GM18519 (cell line): ENCODE measurements at regions not wholly inside any gene's neighbourhood (a gene's known extent, or its start where the extent isn't known, plus 50 kb on each side); places are given as distances from the start of the nearest gene placed in this dataset.
"Not testable (repeated sequence)": the region's sequence is repeated elsewhere in the genome, so short reads cannot be mapped to it uniquely, and the experiment has no call there.

Experiments used
- ATAC-seq: cut with Tn5 transposase; IDR thresholded peaks from one replicate; pipeline ENCODE4 v1.9.1; 2021; ENCODE audit warnings: mild to moderate bottlenecking, moderate library complexity; ENCODE audit not compliant: unreplicated experiment, low FRiP score

DNA sequence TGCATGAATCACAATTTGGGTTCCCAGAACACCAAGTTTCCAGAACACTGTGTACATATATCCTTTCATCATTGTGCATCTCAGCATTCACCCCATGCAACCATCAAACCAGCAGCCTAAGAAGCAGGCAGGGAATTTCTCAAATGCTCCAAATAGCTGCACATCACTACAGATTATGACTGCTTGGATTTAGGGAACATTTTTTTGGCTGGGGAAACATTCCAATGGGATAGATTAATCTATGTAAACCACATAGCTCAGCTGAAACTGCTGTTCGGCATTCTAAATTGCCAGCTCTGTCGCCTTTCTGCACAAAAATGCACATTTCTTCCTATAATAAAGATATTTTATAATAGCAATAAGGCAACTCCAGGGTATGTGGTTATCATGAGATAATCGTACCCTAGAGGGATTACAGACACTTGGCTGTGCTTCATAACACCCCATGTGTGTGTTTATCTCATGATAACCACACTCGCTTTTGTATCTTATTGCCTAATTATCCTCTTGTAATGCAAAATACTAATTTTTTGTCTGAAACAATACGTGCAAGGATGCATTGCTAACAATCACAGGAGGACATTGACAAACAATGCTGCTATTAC is 483.7 kb upstream of the DPH6 start:
- no peak for ATAC-seq

DNA sequence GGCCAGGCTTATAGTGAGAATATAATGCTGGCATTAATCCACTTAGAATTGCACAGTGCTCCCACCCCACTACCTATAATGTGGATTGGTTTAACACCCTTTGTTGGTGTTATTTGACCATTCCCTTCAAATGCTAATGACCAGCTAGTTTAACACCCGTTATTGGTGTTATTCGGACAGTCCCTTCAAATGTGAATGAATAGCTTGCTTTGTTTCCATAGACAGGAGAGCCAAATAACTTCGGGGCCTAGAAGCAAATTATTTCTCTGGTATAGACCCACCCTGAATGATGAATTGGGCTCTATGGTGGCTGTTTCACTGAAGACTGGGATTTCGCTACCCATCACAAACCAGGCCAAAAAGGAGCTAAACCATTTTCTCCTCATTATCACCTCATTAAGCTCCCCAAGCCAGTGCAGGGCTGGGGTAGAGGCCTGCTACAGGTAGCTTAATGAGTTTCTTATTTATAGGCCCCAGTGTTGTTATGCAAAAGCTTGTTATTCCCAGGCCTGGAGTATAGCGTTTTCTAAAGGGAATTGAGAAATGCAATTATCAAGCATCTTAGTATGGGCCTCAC is 494.1 kb upstream of the DPH6 start:
- no peak for ATAC-seq

DNA sequence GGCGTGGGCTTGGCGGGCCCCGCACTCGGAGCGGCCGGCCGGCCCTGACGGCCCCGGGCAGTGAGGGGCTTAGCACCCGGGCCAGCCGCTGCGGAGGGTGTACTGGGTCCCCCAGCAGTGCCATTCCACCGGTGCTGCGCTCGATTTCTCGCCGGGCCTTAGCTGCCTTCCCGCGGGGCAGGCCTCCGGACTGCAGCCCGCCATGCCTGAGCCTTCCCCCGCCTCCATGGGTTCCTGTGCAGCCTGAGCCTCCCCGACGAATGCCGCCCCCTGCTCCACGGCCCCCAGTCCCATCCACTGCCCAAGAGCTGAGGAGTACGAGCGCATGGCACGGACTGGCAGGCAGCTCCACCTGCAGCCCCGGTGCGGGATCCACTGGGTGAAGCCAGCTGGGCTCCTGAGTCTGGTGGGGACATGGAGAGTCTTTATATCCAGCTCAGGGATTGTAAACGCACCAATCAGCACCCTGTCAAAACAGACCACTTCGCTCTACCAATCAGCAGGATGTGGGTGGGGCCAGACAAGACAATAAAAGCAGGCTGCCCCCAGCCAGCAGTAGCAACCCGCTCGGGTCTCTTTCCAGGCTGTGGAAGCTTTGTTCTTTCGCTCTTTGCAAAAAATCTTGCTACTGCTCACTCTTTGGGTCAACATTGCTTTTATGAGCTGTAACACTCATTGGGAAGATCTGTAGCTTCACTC is 501.2 kb upstream of the DPH6 start:
- ATAC-seq, result not testable (repeated sequence)

DNA sequence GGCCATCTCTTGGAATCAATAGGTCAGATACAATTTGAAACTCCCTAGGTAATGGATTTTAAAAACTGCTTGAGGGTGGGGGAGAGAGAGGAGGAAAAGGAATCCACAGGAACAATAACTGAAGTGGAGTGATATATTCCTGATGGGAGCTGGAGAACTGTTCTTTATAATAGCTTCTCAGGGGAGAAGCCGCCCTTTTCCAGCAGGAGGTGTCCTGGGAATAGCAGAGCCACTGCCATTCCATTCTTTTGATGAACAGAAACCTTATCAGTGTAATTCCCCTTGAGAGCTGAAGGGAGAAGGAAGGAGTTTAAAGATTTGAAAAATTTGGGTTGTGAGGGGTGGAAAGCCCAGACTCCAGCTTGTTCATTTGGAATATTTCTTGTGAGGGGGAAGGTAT is 504.9 kb upstream of the DPH6 start:
- no peak for ATAC-seq

DNA sequence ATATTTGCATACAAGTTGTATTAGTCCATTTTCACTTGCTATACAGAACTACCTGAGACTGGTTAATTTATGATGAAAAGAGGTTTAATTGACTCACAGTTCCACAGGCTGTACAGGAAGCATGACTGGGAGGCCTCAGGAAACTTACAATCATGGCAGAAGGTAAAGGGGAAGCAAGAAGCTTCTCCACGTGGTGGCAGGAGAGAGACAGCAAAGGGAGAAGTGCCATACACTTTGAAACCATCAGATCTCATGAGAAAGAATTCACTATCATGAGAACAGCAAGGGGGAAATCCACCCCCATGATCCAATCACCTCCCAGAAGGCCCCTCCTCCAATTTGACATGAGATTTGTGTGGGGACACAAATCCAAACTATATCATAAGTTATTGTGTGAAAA is 506.7 kb upstream of the DPH6 start:
- ATAC-seq, result not testable (repeated sequence)

DNA sequence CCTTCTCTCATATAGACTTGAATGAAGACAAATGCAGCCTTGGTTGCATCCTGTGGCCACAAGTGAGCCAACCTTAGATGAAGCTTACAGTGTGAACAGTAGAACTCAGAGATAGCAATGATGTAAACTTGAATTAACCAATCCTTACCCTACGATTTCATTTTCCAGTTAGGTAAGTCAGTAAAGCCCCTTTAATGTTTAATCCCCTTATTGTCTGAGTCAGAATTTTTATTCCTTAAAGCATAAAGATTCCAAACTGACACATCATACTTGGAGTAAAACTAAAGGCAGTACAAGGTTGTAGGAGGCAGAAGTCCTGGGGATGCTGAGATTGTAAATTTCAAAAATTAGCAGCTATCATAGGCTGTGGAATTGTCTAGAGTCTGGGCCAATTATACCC is 507.8 kb upstream of the DPH6 start:
- no peak for ATAC-seq

DNA sequence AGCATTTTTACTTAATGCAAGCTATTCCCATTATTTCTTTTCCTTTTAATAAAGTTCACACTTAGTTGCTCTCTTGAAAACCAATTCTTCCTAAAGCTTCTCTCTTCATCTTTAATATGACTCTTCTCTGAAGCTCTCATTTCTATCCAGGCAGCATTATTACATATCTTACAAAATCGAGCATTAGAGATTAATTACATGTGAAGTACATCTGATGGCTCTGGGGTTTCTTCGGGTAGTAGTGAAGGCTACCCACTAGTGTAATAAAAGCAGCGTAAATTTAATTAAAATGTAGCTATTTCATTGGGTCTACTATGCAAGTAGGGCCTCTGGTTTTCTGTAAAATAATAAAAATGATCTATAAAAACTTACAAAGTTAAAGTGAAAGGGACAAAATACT is 513.6 kb upstream of the DPH6 start:
- ATAC-seq, result no peak

DNA sequence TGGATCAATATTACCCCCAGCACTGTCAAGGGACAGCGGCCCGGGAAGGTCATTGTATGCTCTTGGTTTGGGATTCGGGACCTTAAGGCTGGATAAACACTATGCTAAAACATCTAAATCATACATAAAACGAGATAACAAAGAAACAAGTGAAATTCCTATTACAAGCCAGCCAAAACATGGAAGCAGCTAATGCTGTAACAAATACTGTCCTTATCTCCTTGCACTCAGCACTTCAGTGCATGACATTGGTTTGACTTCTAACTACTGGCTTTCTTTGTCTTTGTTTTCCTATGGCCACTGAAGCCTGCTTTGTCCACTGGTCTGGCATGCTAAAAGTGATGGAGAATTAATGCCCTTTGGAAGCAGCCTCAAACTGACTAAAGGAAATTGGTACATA is 516.4 kb upstream of the DPH6 start:
- no peak for ATAC-seq

DNA sequence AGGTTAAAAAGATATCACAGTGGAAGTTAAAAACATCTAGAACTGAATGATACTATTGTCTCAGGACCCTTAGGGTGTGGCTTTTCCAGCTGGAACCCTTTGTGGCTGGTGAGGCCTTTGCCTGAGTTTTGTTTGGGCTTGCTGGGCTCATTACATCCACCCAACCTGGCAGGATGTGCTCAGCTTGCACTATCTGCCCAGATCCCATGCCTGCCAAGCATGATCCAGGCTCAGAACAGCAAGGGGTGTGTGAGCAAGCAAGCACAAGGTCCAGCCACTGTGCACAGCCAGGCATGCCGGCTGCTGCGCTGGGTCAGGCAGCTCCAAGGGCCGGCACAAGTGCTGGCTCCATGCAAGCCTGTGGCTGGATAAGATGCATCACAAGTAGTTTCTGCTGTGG is 512.7 kb upstream of the CDIN1 start:
- ATAC-seq, result no peak

DNA sequence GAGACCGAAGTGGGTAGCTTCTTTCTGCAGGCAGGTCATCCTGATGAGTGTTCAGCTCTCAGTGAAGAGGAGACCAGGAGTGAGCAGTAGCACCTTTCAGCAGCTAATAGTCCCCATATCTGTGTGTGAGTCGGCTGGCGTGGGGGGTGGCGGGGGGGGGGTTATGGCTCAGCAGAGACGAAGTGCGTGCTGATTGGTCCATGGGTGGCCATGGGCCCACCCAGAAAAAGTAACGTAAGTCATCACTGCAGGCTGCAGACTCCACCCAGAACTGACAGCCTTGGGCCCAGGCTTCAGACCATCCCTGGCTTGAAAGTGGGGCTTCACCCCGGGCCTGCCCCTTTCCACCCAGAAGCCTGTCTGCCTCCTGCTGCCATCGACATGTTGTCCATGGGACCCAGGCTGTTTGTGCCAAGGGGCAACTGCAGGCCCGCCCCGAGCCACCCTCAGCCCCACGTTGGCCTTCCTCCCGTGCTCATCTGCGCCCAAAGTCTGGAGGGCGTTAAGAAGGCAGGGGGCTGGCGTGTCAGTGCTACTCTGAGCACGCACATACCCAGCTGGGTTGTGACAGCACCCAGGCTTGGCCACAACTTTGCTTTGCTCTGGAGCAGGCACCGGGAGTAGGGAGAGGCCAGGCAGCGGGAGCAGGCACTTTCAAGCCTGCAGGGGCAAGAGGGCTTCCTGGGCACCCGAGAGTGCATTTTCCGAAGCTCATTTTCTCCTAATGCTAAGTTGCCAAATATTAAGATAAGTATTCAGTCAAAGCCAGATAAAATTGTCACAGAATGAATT is 511.7 kb upstream of the CDIN1 start:
- no peak for ATAC-seq

DNA sequence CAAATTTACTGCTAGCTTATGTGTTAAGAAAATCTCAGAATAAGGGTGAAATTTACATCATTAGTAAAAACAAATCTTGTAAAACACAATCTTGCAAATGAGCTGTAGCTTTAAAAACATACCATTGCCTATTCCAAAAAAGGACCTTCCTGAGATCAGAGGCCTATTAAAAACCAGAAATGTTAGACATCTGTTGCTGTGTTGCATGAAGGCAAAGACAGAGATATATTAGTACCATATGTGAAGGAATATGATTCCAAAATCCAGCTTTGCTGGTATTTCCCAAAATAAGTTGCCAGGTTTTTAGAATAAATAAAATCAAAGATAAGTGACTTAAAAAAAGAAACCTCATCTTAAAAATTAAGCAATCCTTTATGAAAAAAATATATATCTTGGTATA is 504.1 kb upstream of the CDIN1 start:
- no peak for ATAC-seq

DNA sequence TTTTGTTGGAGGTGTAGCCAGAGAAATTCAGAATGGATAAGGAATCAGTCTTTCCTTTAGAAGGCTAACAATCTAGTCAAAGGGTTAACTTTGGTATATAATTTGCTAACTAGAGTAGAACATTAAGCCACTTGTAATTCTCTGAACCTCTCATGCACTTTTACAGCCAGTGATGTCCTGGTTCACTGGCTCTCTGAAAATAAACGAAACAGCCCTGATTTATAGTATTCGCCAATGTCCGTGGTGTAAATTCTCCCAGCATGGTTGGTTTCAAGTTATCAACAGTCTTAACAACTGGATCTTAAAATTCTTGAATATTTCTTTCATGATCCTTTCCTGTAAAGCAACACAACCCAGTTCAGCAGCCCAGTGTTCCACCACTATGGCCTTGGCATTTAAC is 500.4 kb upstream of the CDIN1 start:
- no peak for ATAC-seq

DNA sequence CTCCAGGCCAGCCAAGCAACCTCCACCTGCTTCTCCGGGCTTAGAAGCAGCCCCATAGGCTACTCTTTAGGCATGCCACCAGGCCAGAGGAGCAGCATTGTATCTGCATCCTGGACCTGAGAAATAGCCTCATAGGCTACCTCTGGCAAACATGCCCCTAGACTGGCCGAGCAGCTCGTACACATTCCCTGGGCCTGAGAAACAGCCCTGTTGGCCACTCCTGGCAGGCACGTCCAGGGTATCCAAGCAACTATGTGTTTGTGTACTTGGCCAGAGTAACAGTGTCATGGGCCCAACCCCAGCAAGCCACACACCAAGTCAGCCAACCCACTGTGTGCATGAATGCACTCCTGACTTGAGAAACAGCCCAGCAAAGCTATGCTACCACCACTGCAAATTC is 498.7 kb upstream of the CDIN1 start:
- ATAC-seq, result no peak

DNA sequence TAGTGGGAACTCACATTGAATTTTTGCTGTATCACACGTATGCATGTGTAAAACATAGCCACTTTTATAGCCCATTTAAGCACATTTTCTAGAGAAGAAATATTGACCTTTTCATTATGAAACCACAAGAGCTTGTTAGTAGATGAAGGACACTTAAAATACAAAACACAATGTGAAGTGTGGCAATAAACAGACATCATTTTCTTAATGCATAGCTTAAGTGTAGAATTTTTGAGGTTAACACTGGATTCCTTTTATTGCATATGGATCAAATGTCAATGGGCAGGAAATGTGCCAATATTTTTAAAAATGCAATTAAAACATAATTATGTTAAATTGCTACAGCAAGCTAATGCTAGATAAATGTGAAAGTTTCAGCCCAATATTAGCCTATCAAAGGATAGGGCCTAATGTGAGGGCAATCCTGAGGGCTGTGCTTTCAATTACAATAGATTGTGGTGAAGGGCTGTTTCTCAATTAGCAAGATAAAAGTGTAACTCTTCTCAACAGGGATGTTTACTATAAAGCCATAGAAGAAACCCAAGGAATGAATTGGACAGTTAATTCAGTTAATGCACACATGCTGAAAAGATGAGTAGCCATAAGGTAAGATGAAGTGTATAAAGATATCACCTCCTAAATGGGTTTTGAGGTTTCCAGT is 489.0 kb upstream of the CDIN1 start:
- ATAC-seq, result no peak

DNA sequence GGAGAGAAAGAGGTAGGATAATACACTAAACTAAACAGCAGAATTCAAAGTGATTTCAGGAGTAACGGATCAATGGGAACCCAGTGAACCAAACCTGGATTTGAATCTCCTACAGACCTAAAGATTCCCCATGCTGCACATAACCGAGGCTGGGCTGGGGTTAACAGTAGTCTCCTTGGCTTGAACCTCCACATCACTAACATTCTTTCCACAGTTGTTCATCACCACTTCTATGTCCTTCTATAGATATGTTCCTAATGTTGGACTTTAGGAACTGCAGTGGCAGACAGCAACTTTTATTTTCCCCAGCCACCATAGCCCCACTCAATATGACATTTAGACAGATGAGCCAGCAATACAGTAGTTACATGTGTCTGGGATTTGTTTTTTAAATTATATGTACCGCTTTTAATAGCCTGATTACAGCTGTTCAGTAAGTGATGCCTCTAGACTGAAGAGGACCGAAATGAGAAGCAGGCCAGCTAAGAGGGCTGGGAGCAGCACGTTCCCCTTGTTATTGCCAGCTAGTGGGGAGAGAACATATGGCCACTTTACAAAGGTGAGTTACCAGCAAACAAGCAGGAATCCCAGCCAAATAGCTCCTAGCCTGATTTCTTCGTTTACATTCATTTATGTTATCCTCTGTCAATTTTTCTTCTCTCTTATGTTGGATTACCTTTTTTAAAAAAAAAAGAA is 472.6 kb upstream of the CDIN1 start:
- no peak for ATAC-seq

DNA sequence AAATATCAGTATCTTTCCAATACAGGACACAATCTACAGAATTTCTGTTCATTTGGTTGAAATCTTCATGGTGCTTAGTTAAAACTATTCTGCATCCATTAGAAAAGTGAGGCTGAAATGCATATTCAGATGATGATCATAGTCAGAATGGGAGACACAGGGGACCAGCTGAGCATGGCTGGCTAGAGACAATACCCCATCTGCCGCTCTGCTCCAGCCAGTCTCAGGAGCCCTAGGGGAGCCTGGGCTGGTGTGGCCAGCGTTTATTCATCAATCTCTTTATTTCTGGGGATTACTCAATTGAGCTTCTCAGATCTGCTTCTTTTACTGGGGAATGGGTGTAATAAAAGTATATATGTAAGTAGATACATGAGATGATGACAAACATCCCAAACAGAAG is 470.9 kb upstream of the CDIN1 start:
- no peak for ATAC-seq

DNA sequence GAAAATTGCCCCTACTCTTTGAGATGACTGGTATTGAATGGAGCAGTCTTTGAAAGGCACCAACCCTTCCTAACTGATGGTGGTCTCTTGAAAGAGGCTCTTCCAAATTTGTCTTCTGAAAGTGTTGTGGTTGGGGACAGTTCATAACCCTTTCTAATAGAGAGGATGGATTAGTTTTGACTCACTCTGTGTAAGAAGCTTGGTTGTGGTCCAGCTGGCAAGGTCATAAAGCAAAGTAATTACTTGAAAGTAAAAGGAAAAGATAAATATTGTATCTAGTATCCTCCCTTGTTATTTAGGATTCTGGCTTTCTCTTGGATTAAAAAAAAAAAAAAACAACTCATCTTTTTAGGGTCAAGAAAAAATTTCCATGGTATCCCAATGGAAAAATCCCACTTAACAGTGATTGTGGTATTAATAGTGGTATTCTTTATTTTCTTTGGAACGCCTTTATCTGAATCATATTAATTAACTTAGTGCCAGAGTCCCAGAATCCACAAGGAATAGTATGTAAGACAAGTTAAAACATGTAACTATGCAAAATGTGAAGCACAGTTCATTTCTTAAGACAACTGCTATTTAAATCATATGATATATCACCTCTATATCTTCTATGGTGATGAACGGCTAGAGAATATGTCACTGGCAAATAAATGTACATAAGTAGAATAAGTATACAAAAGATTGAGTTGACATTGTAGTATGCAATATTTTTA is 469.3 kb upstream of the CDIN1 start:
- ATAC-seq, result no peak

DNA sequence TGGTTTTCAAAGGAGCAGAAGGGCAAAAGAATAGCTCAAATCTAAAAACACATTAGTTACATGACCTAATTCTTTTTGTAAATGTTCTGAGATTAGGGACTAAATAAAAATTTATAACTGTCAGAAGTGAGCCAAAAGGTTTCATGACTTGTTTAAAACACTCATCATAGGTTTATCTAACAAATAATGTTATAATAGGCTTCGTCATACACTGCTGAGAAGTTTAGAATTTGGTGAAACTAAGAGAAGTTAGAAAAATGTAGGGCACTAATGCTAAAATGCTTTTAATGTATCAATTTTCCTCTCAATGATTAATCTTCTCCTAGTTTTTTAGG is 468.8 kb upstream of the CDIN1 start:
- no peak for ATAC-seq

DNA sequence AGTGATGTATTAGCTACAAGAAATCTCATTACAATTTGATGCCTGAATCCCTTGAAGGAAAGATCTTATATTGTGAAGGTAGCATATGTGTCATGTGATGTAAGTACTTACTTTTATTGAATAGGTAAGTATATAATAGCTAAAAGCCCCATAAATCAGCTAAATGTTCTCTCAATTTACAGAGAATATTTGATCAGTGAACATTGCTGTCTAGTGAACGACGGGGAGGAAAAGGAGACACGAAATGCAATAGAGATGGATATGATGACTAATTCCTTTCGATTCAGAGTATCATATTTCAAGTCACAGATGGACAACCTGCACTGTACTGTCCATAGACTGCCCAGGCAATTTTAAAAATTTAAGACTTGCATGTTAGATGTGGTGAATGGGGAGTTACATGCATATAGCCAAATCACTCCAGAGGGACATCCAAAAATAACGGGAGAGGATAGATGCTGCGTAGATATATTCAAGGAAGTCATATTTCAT is 462.1 kb upstream of the CDIN1 start:
- ATAC-seq, result no peak

DNA sequence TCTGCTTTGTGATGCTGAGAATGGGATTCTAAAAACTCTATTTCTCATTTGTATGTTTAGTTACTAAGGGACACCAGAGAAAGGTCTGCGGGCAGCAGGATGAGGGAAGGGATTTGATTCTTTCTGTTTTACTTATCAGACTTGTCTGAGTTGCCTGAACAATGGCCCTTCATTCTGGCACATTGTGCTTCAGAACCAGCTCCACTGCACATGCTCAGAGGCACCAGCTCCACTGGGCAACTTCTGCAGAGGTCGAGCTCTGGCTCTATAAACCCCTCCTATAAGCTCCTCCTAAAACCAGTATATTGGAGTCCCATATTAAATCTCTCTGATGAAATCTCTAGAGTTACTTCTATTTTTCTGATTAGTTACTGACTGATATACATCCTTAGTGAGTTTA is 453.2 kb upstream of the CDIN1 start:
- no peak for ATAC-seq
